ENCODE measurements at regions not wholly inside any gene's neighbourhood (a gene's known extent, or its start where the extent isn't known, plus 50 kb on each side); places are given as distances from the start of the nearest gene placed in this dataset.
A peak's percentile ranks its signal among the peaks of the same experiment; 100 is the strongest.

DNA sequence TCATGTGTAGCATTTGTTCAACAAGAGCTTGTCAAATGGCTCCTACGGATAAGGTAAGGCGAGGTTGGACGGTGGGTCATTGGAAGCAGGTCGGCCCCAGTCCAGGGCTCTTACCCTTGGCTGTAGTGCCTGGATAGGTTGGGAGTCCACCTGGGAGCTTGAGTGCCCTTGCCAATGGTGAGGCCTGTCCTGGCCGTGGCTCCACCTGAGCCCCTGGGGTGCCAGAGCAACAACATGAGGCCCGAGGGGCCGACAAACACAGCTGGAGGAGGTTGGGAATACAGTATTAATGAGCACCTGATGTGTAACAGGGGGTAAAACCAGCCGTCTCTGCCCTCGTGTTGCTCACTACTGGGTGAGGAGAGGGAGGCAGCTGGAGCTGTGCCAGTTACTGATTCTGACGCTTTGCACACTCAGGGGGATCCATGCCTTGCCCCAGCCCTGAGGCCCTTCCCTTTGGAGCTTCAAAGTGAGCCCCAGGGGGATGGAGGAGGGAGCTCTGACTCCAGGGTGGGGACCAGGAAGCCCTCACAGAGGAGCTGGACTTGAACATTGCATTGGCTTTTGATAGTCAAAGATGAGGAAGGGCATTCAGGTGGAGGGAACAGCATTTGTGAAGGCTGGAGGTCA is 87.2 kb downstream of the RHOB start:
- no peak for DNase-seq (ENCODE audit: low spot score)
- TF ChIP-seq, protein P1, sequence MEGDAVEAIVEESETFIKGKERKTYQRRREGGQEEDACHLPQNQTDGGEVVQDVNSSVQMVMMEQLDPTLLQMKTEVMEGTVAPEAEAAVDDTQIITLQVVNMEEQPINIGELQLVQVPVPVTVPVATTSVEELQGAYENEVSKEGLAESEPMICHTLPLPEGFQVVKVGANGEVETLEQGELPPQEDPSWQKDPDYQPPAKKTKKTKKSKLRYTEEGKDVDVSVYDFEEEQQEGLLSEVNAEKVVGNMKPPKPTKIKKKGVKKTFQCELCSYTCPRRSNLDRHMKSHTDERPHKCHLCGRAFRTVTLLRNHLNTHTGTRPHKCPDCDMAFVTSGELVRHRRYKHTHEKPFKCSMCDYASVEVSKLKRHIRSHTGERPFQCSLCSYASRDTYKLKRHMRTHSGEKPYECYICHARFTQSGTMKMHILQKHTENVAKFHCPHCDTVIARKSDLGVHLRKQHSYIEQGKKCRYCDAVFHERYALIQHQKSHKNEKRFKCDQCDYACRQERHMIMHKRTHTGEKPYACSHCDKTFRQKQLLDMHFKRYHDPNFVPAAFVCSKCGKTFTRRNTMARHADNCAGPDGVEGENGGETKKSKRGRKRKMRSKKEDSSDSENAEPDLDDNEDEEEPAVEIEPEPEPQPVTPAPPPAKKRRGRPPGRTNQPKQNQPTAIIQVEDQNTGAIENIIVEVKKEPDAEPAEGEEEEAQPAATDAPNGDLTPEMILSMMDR (conservative IDR thresholded peaks at IDR 0.05; ENCODE audit: low read depth), result no peak
- ChIA-PET CTCF (interaction anchor here (0.6 kb wide), 1 partner anchor 126 kb away, joined by 3 read pairs; no protein-coding TSS in a partner anchor), POLR2A (ENCODE audit: low non-redundant PET) (no interaction called here)
- H3K27ac ChIP-seq, result no peak overlapping the region

GRCh38 chr2:20534913-20535801 is 88.3 kb downstream of the RHOB start:
- no peak for DNase-seq (ENCODE audit: low spot score)
- ChIA-PET POLR2A (ENCODE audit: low non-redundant PET) (no interaction called here), CTCF (interaction anchor here (0.7 to 0.9 kb wide), 2 partner anchors 15 to 75 kb away, joined by 3 to 4 read pairs; no protein-coding TSS in a partner anchor)
- TF ChIP-seq, protein P1 (conservative IDR thresholded peaks at IDR 0.05; ENCODE audit: low read depth), result no peak
- H3K27ac ChIP-seq, result no peak overlapping the region

DNA sequence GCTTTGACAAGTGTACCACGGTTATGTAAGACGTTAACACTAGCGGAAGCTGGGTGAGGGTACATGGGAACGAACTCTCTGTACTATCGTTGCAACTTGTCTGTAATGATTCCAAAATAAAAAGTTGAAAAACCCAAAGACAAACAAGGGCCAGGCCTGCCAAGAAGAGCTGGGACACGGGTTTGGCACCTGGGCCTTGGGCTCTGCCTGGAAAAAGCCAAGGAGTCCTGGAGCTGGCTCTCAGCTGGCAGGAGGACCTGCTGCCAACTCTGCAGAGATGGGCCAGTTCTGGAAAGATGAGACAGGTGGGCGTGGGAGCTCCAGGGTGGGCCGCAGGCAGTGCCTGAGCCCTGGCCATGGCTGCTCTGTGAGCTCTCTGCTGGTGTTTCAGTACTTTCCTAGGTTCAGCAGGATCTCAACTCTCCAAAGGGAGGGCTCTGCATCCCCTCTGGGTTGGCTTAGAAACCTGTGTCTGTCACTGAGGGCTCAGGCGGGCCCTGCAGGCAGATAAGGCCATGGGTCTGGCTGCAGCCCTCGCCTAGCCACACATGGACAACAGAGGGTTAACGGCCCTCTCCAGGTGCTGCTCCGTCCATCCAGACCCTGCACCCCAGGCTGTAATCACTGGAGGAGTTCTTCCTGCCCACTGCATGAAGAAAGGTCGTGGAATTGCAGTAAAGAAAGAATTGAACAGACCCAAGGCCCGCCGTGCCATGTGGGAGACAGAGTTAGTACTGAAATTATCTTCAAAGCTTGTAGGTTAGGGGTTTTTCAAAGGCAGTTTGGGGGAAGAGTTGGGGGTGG is 89.9 kb downstream of the RHOB start:
- no peak for DNase-seq (ENCODE audit: low spot score)
- ChIA-PET CTCF (interaction anchor here (0.9 to 1.1 kb wide), 2 partner anchors 17 to 98 kb away, joined by 3 to 4 read pairs; no protein-coding TSS in a partner anchor), POLR2A (ENCODE audit: low non-redundant PET) (no interaction called here)
- peak overlapping the region; percentile 18; the same call in 1 of the 2 replicates for H3K27ac ChIP-seq
- TF ChIP-seq, protein P1 (conservative IDR thresholded peaks at IDR 0.05; ENCODE audit: low read depth), result no peak

GRCh38 chr2:20537423-20538307 is 90.8 kb downstream of the RHOB start:
- ChIA-PET POLR2A (ENCODE audit: low non-redundant PET) (no interaction called here), CTCF (interaction anchor here (0.9 to 1.1 kb wide), 2 partner anchors 16 to 97 kb away, joined by 3 to 4 read pairs; no protein-coding TSS in a partner anchor)
- DNase-seq (ENCODE audit: low spot score), result no peak
- peak overlapping the region; percentile 18; the same call in 1 of the 2 replicates for H3K27ac ChIP-seq
- TF ChIP-seq, protein P1 (conservative IDR thresholded peaks at IDR 0.05; ENCODE audit: low read depth), result no peak

- no peak for DNase-seq (ENCODE audit: low spot score)
- CTCF ChIA-PET, result no interaction called here
- POLR2A ChIA-PET (ENCODE audit: low non-redundant PET), result no interaction called here
- H3K27ac ChIP-seq, result no peak overlapping the region
- TF ChIP-seq, protein P1 (conservative IDR thresholded peaks at IDR 0.05; ENCODE audit: low read depth), result no peak
These were observed 91.6 kb downstream of the RHOB start for GRCh38 chr2:20538308-20539132.

Data from RWPE1 (cell line).